GM13976 (cell line): ENCODE measurements at regions not wholly inside any gene's neighbourhood (a gene's known extent, or its start where the extent isn't known, plus 50 kb on each side); places are given as distances from the start of the nearest gene placed in this dataset.

Experiments used
- DNase-seq: peaks from one replicate; pipeline ENCODE4 v3.0.0; 2012; ENCODE audit warnings: low spot score
- CTCF ChIP-seq: IDR thresholded peaks from 2 replicates; pipeline ENCODE4 v1.5.1; 2012; ENCODE audit warnings: borderline replicate concordance, mild to moderate bottlenecking; ENCODE audit not compliant: insufficient read depth; ENCODE audit errors: extremely low read depth, missing control alignments, control extremely low read depth
- in situ Hi-C: fragments of 300-500 bp; cut with MboI; formaldehyde crosslinking; loops from one replicate; pipeline ENCODE4 v1.12.0; 2022; ENCODE audit warnings: low sequenced_read_pairs, mixed read lengths, inconsistent platforms; ENCODE audit not compliant: unreplicated experiment

GRCh38 chr4:126859314-126859713 lies 773.4 kb upstream of the INTU start:
- DNase-seq = no peak
- in situ Hi-C loops = no loop called here
- no peak for TF ChIP-seq CTCF

GRCh38 chr4:126859872-126860271 lies 772.9 kb upstream of the INTU start:
- in situ Hi-C loops = no loop called here
- no peak for TF ChIP-seq CTCF
- no peak for DNase-seq

- in situ Hi-C loops = no loop called here
- DNase-seq = no peak
- no peak for TF ChIP-seq CTCF
Observed at GRCh38 chr4:126860308-126860707, 772.4 kb upstream of the INTU start.

GRCh38 chr4:126869967-126870366 lies 762.8 kb upstream of the INTU start:
- TF ChIP-seq CTCF = no peak
- DNase-seq = no peak
- in situ Hi-C loops = no loop called here

- in situ Hi-C loops = no loop called here
- no peak for DNase-seq
- no peak for TF ChIP-seq CTCF
Observed at GRCh38 chr4:126871810-126872209, 760.9 kb upstream of the INTU start.

- in situ Hi-C loops = no loop called here
- no peak for DNase-seq
- TF ChIP-seq CTCF = no peak
Observed at GRCh38 chr4:126874533-126874932, 758.2 kb upstream of the INTU start.

GRCh38 chr4:126888968-126889367 lies 743.8 kb upstream of the INTU start:
- no peak for DNase-seq
- TF ChIP-seq CTCF = no peak
- in situ Hi-C loops = no loop called here
